ENCODE measurements at regions not wholly inside any gene's neighbourhood (a gene's known extent, or its start where the extent isn't known, plus 50 kb on each side); places are given as distances from the start of the nearest gene placed in this dataset.

DNA sequence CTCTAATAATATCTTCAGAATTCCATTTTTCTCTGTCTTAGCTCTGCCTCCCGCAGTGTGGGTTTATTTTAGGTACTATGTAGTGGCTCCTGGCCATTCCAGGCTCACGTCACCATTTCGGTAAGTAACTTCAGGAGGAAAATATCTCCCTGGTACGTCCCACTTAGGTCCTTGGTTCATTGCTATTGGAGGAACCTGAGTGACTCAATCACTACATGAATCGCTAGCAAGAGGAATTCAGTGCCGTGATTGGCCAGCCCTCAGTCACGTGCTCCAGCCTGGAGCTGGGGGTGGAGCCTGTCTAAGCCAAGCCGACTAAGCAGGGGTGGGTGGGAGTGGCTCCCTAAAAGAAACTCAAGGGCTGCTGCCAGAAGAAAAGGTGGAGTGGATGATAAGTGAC, 67.3 kb upstream of the E2F3 start:
- Histone ChIP-seq H3K27me3 (ENCODE audit: low read depth, low read length) (peaks cover under 1% of the 10 kb centered on the region; the same call in 1 of the 2 replicates), H3K9ac (ENCODE audit: low read length) (no peak overlapping the region), H3K4me2 (ENCODE audit: low read length) (no peak overlapping the region), H3K9me3 (ENCODE audit: insufficient read depth, low read length) (no peaks in the 10 kb centered on the region), H3K4me1 (ENCODE audit: low read length) (no peaks in the 10 kb centered on the region), H3K36me3 (replicated peaks; ENCODE audit: low read depth, low read length) (no peaks in the 10 kb centered on the region), H4K20me1 (ENCODE audit: insufficient read depth, low read length) (no peaks in the 10 kb centered on the region), H2AFZ (ENCODE audit: low read depth, low read length) (no peak overlapping the region), H3K27ac (ENCODE audit: low read length) (no peak overlapping the region), H3K79me2 (ENCODE audit: low read length) (no peaks in the 10 kb centered on the region), H3K4me3 (ENCODE audit: low read length) (no peak overlapping the region)
- TF ChIP-seq EZH2phosphoT487 (IDR thresholded peaks at IDR 0.05; ENCODE audit: low read depth) = no peak
- TF ChIP-seq CTCF (IDR thresholded peaks at IDR 0.05; ENCODE audit: low read depth, low read length) = no peak

- H2AFZ ChIP-seq (ENCODE audit: low read depth, low read length) = no peak overlapping the region
- no peaks in the 10 kb centered on the region for H3K36me3 ChIP-seq (replicated peaks; ENCODE audit: low read depth, low read length)
- TF ChIP-seq CTCF (IDR thresholded peaks at IDR 0.05; ENCODE audit: low read depth, low read length) (no peak), EZH2phosphoT487 (IDR thresholded peaks at IDR 0.05; ENCODE audit: low read depth) (no peak)
- no peaks in the 10 kb centered on the region for H3K27me3 ChIP-seq (ENCODE audit: low read depth, low read length)
- H4K20me1 ChIP-seq (ENCODE audit: insufficient read depth, low read length) = no peaks in the 10 kb centered on the region
- H3K27ac ChIP-seq (ENCODE audit: low read length) = no peak overlapping the region
- H3K79me2 ChIP-seq (ENCODE audit: low read length) = no peaks in the 10 kb centered on the region
- no peaks in the 10 kb centered on the region for H3K4me1 ChIP-seq (ENCODE audit: low read length)
- H3K9ac ChIP-seq (ENCODE audit: low read length) = no peak overlapping the region
- H3K4me2 ChIP-seq (ENCODE audit: low read length) = no peak overlapping the region
- no peaks in the 10 kb centered on the region for H3K9me3 ChIP-seq (ENCODE audit: insufficient read depth, low read length)
- H3K4me3 ChIP-seq (ENCODE audit: low read length) = no peak overlapping the region
Measured at GRCh38 chr6:20334962-20335361, 66.7 kb upstream of the E2F3 start.

GRCh38 chr6:20335872-20336271, 65.8 kb upstream of the E2F3 start:
- no peaks in the 10 kb centered on the region for H4K20me1 ChIP-seq (ENCODE audit: insufficient read depth, low read length)
- H3K4me3 ChIP-seq (ENCODE audit: low read length) = no peak overlapping the region
- H3K4me2 ChIP-seq (ENCODE audit: low read length) = no peak overlapping the region
- no peak overlapping the region for H3K27ac ChIP-seq (ENCODE audit: low read length)
- no peak overlapping the region for H3K9ac ChIP-seq (ENCODE audit: low read length)
- no peaks in the 10 kb centered on the region for H3K27me3 ChIP-seq (ENCODE audit: low read depth, low read length)
- H3K4me1 ChIP-seq (ENCODE audit: low read length) = no peaks in the 10 kb centered on the region
- H2AFZ ChIP-seq (ENCODE audit: low read depth, low read length) = no peak overlapping the region
- H3K79me2 ChIP-seq (ENCODE audit: low read length) = no peaks in the 10 kb centered on the region
- H3K9me3 ChIP-seq (ENCODE audit: insufficient read depth, low read length) = no peaks in the 10 kb centered on the region
- TF ChIP-seq CTCF (IDR thresholded peaks at IDR 0.05; ENCODE audit: low read depth, low read length) (no peak), EZH2phosphoT487 (IDR thresholded peaks at IDR 0.05; ENCODE audit: low read depth) (no peak)
- no peaks in the 10 kb centered on the region for H3K36me3 ChIP-seq (replicated peaks; ENCODE audit: low read depth, low read length)

DNA sequence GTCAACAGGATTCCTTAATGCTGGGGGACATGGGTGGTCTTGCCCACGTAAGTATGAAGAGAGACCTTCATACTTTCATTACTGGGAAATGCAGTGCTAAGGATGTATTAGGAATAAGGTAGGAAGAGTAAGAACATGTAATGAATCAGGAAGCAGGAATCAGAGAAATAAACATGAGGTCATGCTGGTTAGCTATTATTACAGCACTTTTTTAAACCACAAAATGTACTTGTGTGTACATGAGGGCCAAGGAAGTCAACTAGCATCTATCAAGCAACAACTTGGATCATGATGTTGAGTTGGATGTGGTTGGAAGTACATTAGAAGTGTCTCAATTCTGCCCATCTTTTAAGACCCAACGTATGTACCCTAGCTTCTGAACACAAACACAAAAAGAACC, 63.5 kb upstream of the E2F3 start:
- no peaks in the 10 kb centered on the region for H3K79me2 ChIP-seq (ENCODE audit: low read length)
- no peaks in the 10 kb centered on the region for H3K27me3 ChIP-seq (ENCODE audit: low read depth, low read length)
- no peaks in the 10 kb centered on the region for H4K20me1 ChIP-seq (ENCODE audit: insufficient read depth, low read length)
- no peaks in the 10 kb centered on the region for H3K36me3 ChIP-seq (replicated peaks; ENCODE audit: low read depth, low read length)
- H3K27ac ChIP-seq (ENCODE audit: low read length) = no peak overlapping the region
- H3K9ac ChIP-seq (ENCODE audit: low read length) = no peak overlapping the region
- no peak overlapping the region for H3K4me2 ChIP-seq (ENCODE audit: low read length)
- no peak for TF ChIP-seq EZH2phosphoT487 (IDR thresholded peaks at IDR 0.05; ENCODE audit: low read depth)
- no peak for TF ChIP-seq CTCF (IDR thresholded peaks at IDR 0.05; ENCODE audit: low read depth, low read length)
- H3K4me3 ChIP-seq (ENCODE audit: low read length) = no peak overlapping the region
- H2AFZ ChIP-seq (ENCODE audit: low read depth, low read length) = no peak overlapping the region
- no peaks in the 10 kb centered on the region for H3K4me1 ChIP-seq (ENCODE audit: low read length)
- H3K9me3 ChIP-seq (ENCODE audit: insufficient read depth, low read length) = no peaks in the 10 kb centered on the region
